ENCODE measurements at regions not wholly inside any gene's neighbourhood (a gene's known extent, or its start where the extent isn't known, plus 50 kb on each side); places are given as distances from the start of the nearest gene placed in this dataset.
"Not testable (repeated sequence)": the region's sequence is repeated elsewhere in the genome, so short reads cannot be mapped to it uniquely, and the experiment has no call there.

- not testable (repeated sequence) for TF ChIP-seq ZBTB7A (tag by site-specific recombination; IDR thresholded peaks at IDR 0.05; ENCODE audit: low read depth)
- TF ChIP-seq, protein P1, sequence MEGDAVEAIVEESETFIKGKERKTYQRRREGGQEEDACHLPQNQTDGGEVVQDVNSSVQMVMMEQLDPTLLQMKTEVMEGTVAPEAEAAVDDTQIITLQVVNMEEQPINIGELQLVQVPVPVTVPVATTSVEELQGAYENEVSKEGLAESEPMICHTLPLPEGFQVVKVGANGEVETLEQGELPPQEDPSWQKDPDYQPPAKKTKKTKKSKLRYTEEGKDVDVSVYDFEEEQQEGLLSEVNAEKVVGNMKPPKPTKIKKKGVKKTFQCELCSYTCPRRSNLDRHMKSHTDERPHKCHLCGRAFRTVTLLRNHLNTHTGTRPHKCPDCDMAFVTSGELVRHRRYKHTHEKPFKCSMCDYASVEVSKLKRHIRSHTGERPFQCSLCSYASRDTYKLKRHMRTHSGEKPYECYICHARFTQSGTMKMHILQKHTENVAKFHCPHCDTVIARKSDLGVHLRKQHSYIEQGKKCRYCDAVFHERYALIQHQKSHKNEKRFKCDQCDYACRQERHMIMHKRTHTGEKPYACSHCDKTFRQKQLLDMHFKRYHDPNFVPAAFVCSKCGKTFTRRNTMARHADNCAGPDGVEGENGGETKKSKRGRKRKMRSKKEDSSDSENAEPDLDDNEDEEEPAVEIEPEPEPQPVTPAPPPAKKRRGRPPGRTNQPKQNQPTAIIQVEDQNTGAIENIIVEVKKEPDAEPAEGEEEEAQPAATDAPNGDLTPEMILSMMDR (tag by site-specific recombination; IDR thresholded peaks at IDR 0.05), result not testable (repeated sequence)
Observed at GRCh38 chr5:130500495-130500894, 596.2 kb downstream of the CHSY3 start.
